ENCODE measurements at regions not wholly inside any gene's neighbourhood (a gene's known extent, or its start where the extent isn't known, plus 50 kb on each side); places are given as distances from the start of the nearest gene placed in this dataset.

DNA sequence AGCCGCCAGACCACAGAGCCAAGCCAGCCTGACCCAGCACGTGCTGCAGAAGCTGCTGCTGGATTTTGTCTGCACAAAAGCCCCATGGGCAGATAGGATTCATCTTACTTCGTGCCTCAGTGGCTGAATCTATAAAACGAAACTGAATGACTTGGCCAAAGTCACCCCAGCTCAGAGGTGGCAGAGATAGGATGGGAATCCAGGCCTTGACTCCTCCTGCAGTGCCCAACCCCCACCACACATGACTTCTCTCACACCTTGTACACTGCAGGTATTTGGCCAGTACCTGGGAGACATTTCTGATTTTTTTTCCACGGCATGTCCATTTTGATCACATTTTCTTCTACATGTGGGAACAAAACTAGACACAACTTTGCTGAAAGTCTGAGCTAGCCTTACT is 182.1 kb downstream of the ANKRD60 start (continued):
- TF ChIP-seq, protein P1, sequence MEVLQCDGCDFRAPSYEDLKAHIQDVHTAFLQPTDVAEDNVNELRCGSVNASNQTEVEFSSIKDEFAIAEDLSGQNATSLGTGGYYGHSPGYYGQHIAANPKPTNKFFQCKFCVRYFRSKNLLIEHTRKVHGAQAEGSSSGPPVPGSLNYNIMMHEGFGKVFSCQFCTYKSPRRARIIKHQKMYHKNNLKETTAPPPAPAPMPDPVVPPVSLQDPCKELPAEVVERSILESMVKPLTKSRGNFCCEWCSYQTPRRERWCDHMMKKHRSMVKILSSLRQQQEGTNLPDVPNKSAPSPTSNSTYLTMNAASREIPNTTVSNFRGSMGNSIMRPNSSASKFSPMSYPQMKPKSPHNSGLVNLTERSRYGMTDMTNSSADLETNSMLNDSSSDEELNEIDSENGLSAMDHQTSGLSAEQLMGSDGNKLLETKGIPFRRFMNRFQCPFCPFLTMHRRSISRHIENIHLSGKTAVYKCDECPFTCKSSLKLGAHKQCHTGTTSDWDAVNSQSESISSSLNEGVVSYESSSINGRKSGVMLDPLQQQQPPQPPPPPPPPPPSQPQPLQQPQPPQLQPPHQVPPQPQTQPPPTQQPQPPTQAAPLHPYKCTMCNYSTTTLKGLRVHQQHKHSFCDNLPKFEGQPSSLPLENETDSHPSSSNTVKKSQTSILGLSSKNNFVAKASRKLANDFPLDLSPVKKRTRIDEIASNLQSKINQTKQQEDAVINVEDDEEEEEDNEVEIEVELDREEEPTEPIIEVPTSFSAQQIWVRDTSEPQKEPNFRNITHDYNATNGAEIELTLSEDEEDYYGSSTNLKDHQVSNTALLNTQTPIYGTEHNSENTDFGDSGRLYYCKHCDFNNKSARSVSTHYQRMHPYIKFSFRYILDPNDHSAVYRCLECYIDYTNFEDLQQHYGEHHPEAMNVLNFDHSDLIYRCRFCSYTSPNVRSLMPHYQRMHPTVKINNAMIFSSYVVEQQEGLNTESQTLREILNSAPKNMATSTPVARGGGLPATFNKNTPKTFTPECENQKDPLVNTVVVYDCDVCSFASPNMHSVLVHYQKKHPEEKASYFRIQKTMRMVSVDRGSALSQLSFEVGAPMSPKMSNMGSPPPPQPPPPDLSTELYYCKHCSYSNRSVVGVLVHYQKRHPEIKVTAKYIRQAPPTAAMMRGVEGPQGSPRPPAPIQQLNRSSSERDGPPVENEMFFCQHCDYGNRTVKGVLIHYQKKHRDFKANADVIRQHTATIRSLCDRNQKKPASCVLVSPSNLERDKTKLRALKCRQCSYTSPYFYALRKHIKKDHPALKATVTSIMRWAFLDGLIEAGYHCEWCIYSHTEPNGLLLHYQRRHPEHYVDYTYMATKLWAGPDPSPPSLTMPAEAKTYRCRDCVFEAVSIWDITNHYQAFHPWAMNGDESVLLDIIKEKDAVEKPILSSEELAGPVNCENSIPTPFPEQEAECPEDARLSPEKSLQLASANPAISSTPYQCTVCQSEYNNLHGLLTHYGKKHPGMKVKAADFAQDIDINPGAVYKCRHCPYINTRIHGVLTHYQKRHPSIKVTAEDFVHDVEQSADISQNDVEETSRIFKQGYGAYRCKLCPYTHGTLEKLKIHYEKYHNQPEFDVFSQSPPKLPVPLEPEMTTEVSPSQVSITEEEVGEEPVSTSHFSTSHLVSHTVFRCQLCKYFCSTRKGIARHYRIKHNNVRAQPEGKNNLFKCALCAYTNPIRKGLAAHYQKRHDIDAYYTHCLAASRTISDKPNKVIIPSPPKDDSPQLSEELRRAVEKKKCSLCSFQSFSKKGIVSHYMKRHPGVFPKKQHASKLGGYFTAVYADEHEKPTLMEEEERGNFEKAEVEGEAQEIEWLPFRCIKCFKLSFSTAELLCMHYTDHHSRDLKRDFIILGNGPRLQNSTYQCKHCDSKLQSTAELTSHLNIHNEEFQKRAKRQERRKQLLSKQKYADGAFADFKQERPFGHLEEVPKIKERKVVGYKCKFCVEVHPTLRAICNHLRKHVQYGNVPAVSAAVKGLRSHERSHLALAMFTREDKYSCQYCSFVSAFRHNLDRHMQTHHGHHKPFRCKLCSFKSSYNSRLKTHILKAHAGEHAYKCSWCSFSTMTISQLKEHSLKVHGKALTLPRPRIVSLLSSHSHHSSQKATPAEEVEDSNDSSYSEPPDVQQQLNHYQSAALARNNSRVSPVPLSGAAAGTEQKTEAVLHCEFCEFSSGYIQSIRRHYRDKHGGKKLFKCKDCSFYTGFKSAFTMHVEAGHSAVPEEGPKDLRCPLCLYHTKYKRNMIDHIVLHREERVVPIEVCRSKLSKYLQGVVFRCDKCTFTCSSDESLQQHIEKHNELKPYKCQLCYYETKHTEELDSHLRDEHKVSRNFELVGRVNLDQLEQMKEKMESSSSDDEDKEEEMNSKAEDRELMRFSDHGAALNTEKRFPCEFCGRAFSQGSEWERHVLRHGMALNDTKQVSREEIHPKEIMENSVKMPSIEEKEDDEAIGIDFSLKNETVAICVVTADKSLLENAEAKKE (CRISPR knock-in tag; IDR thresholded peaks at IDR 0.05), result no peak
- TF ChIP-seq ZNF114 (CRISPR knock-in tag; IDR thresholded peaks at IDR 0.05), result no peak
- TF ChIP-seq, protein P2, sequence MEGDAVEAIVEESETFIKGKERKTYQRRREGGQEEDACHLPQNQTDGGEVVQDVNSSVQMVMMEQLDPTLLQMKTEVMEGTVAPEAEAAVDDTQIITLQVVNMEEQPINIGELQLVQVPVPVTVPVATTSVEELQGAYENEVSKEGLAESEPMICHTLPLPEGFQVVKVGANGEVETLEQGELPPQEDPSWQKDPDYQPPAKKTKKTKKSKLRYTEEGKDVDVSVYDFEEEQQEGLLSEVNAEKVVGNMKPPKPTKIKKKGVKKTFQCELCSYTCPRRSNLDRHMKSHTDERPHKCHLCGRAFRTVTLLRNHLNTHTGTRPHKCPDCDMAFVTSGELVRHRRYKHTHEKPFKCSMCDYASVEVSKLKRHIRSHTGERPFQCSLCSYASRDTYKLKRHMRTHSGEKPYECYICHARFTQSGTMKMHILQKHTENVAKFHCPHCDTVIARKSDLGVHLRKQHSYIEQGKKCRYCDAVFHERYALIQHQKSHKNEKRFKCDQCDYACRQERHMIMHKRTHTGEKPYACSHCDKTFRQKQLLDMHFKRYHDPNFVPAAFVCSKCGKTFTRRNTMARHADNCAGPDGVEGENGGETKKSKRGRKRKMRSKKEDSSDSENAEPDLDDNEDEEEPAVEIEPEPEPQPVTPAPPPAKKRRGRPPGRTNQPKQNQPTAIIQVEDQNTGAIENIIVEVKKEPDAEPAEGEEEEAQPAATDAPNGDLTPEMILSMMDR (conservative IDR thresholded peaks at IDR 0.05; ENCODE audit: low read depth in 2 of 2), result no peak
- TF ChIP-seq EZH2 (IDR thresholded peaks at IDR 0.05; ENCODE audit: low read depth, unreplicated experiment), result no peak
- TF ChIP-seq CREB1 (CRISPR knock-in tag; IDR thresholded peaks at IDR 0.05; ENCODE audit: low read depth), result no peak
- TF ChIP-seq POLR2AphosphoS5 (IDR thresholded peaks at IDR 0.05; ENCODE audit: low read depth), result no peak
- TF ChIP-seq EZH2phosphoT487 (IDR thresholded peaks at IDR 0.05; ENCODE audit: unreplicated experiment), result no peak

DNA sequence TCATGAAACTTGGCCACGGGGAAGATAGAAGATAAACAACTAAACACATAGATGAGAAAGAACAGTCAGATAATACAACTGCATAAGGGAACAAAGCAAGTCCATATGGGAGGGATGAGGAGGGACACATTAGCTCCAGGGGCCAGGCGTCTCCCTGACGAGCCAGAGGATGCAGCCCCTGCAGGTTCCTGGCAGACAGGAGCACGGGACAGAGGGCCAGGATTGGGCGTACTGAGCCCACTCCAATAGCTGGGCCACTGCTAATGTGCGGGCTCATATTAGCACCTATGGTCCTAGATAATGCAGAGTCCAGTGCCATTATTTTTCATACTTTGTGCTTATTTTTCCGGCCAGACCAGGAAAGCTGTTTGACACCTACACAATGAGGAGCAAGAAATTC is 182.9 kb downstream of the ANKRD60 start:
- no peak overlapping the region for H3K4me2 ChIP-seq
- H3F3A ChIP-seq (replicated peaks; ENCODE audit: low read depth), result no peaks in the 10 kb centered on the region
- Mint-ChIP-seq H3K9me3 (0 out of 3 replicates have a peak, but pooled peaks cover 3% of the 10 kb centered on the region), H3K36me3 (ENCODE audit: low read depth) (no peaks in the 10 kb centered on the region), H3K4me3 (no peak overlapping the region), H3K27me3 (ENCODE audit: insufficient read depth, low read depth, poor library complexity) (peaks cover 4% of the 10 kb centered on the region), H3K4me1 (peaks cover 28% of the 10 kb centered on the region), H3K27ac (no peak overlapping the region)
- no peaks in the 10 kb centered on the region for H4K20me1 ChIP-seq (replicated peaks; ENCODE audit: insufficient read depth)
- ATAC-seq (no peak), DNase-seq (ENCODE audit: low spot score) (no peak)
- H3K79me2 ChIP-seq (replicated peaks; ENCODE audit: insufficient read depth), result no peaks in the 10 kb centered on the region
- no peak overlapping the region for H2AFZ ChIP-seq
- no peak overlapping the region for H3K4me3 ChIP-seq
- H3K36me3 ChIP-seq (ENCODE audit: insufficient read depth), result no peaks in the 10 kb centered on the region
- H3K4me1 ChIP-seq (ENCODE audit: insufficient read depth), result peaks cover 17% of the 10 kb centered on the region
- no peaks in the 10 kb centered on the region for H3K9me2 ChIP-seq (ENCODE audit: insufficient read depth)
- H3K27ac ChIP-seq (ENCODE audit: low read depth), result no peak overlapping the region
- no peaks in the 10 kb centered on the region for H3K27me3 ChIP-seq (ENCODE audit: insufficient read depth)
- TF ChIP-seq POLR2AphosphoS5 (IDR thresholded peaks at IDR 0.05; ENCODE audit: low read depth) (no peak), JUNB (IDR thresholded peaks at IDR 0.05; ENCODE audit: unreplicated experiment) (no peak), ZNF114 (CRISPR knock-in tag; IDR thresholded peaks at IDR 0.05) (no peak), CREB1 (CRISPR knock-in tag; IDR thresholded peaks at IDR 0.05; ENCODE audit: low read depth) (no peak), STAT1 (IDR thresholded peaks at IDR 0.05; ENCODE audit: unreplicated experiment) (no peak), ZNF331 (CRISPR knock-in tag; IDR thresholded peaks at IDR 0.05; ENCODE audit: low read depth) (no peak)
- TF ChIP-seq, protein P3, sequence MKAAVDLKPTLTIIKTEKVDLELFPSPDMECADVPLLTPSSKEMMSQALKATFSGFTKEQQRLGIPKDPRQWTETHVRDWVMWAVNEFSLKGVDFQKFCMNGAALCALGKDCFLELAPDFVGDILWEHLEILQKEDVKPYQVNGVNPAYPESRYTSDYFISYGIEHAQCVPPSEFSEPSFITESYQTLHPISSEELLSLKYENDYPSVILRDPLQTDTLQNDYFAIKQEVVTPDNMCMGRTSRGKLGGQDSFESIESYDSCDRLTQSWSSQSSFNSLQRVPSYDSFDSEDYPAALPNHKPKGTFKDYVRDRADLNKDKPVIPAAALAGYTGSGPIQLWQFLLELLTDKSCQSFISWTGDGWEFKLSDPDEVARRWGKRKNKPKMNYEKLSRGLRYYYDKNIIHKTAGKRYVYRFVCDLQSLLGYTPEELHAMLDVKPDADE (IDR thresholded peaks at IDR 0.05), result no peak
- TF ChIP-seq, protein P4, sequence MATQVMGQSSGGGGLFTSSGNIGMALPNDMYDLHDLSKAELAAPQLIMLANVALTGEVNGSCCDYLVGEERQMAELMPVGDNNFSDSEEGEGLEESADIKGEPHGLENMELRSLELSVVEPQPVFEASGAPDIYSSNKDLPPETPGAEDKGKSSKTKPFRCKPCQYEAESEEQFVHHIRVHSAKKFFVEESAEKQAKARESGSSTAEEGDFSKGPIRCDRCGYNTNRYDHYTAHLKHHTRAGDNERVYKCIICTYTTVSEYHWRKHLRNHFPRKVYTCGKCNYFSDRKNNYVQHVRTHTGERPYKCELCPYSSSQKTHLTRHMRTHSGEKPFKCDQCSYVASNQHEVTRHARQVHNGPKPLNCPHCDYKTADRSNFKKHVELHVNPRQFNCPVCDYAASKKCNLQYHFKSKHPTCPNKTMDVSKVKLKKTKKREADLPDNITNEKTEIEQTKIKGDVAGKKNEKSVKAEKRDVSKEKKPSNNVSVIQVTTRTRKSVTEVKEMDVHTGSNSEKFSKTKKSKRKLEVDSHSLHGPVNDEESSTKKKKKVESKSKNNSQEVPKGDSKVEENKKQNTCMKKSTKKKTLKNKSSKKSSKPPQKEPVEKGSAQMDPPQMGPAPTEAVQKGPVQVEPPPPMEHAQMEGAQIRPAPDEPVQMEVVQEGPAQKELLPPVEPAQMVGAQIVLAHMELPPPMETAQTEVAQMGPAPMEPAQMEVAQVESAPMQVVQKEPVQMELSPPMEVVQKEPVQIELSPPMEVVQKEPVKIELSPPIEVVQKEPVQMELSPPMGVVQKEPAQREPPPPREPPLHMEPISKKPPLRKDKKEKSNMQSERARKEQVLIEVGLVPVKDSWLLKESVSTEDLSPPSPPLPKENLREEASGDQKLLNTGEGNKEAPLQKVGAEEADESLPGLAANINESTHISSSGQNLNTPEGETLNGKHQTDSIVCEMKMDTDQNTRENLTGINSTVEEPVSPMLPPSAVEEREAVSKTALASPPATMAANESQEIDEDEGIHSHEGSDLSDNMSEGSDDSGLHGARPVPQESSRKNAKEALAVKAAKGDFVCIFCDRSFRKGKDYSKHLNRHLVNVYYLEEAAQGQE (IDR thresholded peaks at IDR 0.05; ENCODE audit: unreplicated experiment), result no peak
